RPMI7951 (cell line): ENCODE measurements at regions not wholly inside any gene's neighbourhood (a gene's known extent, or its start where the extent isn't known, plus 50 kb on each side); places are given as distances from the start of the nearest gene placed in this dataset.
A peak's percentile ranks its signal among the peaks of the same experiment; 100 is the strongest.

Experiments
- DNase-seq: peaks from one replicate; pipeline ENCODE4 v3.0.0-alpha.2; 2012; ENCODE audit warnings: low read depth

DNA sequence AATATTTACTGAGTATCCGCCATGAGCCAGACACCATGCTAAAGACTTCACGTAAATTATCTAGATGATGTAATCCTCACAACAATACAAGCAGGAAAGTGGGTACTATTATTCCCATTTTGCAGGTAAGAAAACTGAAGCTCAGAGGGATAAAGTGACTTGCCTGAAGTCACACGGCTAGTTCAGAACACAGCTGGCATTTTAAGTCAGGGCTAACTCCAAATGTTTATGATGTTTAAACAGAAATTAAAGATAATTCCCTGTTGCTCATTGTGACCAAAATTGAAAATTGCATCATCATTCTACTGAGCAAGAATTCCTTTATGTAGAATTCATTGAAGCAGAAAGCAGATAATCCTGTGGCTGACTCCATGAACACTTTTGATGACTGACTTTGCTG is 71.3 kb upstream of the STXBP5 start:
- peak; percentile 15 for DNase-seq

DNA sequence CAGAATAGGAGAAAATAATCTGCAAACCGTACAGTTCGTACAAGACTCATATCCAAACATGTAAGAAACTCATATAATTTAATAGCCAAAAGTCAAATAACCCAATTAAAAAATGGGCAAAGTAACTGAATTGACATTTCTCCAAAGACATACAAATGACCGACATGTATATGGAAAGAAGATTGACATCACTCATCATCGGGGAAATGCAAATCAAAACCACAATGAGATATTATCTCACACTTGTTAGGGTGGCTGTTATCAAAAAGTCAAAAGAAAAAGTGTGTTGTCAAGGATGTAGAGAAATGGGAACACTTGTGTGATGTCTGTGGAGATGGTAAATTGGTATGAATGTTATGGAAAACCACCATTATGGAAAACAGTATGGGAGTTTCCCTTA is 70.5 kb upstream of the STXBP5 start:
- no peak for DNase-seq

- DNase-seq: peak; percentile 86
Observed at GRCh38 chr6:147135211-147135681, 69.0 kb upstream of the STXBP5 start.

DNA sequence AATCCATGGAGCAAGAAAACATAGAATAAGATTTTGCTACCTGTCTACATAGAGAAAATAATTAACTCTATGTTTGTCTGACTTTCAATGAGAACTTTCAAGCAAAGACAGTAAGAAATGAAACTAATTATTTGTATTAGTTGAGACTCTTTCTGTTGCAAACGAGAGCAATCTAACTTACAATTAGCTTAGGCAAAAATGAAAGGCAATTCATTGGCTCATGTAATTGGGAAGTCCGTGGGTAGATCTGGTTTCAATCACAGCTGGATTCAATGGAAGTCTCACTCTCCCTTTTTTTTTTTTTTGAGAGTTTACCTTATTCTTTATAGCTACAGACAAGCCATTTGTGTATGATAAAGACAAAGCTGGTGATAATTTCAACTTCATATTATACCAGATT is 68.2 kb upstream of the STXBP5 start:
- no peak for DNase-seq

GRCh38 chr6:147137986-147138385 is 66.2 kb upstream of the STXBP5 start:
- no peak for DNase-seq

DNA sequence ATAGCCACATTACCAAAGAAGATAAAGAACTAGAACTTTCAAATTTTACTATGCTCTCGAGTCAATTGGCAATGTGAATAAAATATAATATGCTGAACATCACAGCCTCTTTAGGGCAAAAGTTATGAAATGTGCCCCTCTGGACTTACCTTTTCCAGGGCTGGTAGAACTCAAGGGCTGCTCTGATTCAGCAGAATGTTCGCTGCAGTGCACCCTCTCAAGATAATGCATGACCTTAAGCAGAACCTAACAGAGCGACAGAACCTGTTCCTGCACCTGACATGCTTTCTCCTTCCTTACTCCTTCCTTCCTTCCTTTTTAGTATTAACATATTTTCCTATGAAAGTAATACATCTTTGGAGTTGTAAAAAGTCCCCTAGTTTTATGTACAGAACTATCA is 65.4 kb upstream of the STXBP5 start:
- no peak for DNase-seq

GRCh38 chr6:147141711-147142308 is 62.4 kb upstream of the STXBP5 start:
- DNase-seq: peak; percentile 22

DNA sequence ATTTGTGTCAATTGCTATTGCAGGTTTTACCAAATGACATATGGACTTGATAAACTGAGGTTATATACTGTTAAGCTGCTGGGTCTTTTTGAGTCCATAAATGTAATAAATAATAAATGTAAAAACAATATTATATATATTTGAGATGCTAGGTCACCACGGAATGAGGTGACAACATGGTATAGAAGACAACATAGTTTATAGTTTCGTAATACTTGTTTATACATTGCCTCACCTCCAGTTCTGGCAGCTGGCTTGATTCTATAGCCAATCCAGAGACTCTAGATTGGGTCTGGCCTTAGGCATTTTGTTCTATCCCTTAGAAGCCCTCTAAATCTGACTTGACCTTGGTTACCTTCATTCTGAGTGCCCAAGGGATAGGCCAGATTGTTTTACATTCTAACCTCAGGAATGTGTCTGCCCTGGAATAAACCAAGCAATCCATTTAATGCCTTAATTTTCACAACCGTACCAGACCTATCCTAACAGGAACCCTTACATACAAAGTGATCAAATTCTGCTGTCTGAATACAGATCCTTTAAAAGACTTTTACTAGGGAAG is 61.5 kb upstream of the STXBP5 start:
- peak; percentile 41 for DNase-seq

DNA sequence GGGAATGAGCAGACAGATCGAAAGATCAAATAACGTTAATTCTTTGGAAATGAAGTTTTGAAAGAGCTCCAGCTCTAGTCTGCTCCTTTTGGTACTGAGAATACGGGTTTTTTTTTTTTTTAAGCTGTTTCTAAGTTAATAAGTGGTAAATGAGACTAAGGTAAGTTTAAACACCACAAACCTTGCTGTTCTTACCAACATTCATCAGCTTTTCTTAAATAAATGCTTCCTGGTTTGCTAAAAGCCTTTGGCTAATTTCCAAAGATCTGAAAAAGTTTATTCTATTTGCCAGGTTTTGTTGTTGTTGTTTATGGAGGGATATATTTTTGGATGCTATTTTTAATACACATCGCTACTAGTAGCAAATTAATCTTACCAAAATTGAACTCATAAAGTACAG is 55.1 kb upstream of the STXBP5 start:
- DNase-seq: no peak

GRCh38 chr6:147149826-147150225 is 54.4 kb upstream of the STXBP5 start:
- DNase-seq: no peak

DNA sequence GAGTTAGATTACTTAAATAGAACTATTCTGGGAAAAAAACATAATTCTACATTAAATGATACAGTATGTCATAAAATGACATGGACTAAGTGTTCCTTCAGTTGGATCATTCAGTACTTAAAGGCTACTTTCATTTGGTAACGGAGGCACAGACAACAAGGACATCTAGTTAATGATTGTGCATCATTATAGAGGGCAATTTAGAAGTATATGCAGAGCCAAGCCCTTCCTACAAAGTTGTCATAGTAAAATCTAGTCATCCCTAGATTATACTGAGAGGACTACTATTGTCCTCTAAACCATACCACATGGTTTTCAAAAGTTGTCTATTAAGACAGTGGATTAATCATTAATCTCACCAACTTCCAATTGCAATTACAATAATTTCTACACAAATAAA is 53.9 kb upstream of the STXBP5 start:
- no peak for DNase-seq
